Ovary (tissue), 3 donors: ENCODE measurements at regions not wholly inside any gene's neighbourhood (a gene's known extent, or its start where the extent isn't known, plus 50 kb on each side); places are given as distances from the start of the nearest gene placed in this dataset.

Experiments used
- EP300 ChIP-seq: sonication (generic); formaldehyde crosslinking; IDR thresholded peaks from one replicate; pipeline ENCODE4 v1.6.1; 2017; ENCODE audit warnings: antibody characterized with exemption
- POLR2A ChIP-seq: fragments of 450-650 bp; IDR thresholded peaks from one replicate; pipeline ENCODE4 v1.6.1; 2017; ENCODE audit warnings: antibody characterized with exemption, mild to moderate bottlenecking, moderate library complexity
- TF ChIP-seq, protein P1 (sequence below), 3 donors: fragments of 450-650 bp in 2 of 3; fragments of 200-600 bp in 1 of 3; IDR thresholded peaks; one replicate each; pipeline versions ENCODE4 v1.5.1 to v1.8.0; 2016 to 2022; ENCODE audit warnings: antibody characterized with exemption in 3 of 3, mild to moderate bottlenecking in 1 of 3
- donor health status: DM: no; HTN: no; CAD: no.

DNA sequence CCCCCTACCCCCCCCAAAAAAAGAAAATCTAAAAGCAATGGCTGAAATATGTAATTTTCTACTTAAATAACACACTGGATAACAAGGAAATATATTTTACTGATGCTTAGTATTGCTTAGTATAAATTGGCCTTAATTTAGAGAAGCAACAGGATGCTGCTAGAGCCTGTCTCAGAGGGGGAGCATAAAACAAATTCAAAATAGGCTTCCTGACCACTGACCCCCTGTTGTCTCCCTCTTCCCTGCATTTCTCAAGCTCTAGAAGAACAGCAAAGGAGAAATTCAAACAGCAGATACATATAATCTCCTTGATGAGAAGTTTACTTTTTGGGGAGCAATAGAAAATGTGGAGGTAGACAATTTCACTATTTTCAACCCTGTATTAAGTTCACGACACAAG, 631.1 kb upstream of the GJE1 start:
- TF ChIP-seq, protein P1, sequence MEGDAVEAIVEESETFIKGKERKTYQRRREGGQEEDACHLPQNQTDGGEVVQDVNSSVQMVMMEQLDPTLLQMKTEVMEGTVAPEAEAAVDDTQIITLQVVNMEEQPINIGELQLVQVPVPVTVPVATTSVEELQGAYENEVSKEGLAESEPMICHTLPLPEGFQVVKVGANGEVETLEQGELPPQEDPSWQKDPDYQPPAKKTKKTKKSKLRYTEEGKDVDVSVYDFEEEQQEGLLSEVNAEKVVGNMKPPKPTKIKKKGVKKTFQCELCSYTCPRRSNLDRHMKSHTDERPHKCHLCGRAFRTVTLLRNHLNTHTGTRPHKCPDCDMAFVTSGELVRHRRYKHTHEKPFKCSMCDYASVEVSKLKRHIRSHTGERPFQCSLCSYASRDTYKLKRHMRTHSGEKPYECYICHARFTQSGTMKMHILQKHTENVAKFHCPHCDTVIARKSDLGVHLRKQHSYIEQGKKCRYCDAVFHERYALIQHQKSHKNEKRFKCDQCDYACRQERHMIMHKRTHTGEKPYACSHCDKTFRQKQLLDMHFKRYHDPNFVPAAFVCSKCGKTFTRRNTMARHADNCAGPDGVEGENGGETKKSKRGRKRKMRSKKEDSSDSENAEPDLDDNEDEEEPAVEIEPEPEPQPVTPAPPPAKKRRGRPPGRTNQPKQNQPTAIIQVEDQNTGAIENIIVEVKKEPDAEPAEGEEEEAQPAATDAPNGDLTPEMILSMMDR (IDR thresholded peaks at IDR 0.05): no peak
- TF ChIP-seq POLR2A: no peak
- TF ChIP-seq EP300: no peak
